OCI-LY3 (cell line): ENCODE measurements at regions not wholly inside any gene's neighbourhood (a gene's known extent, or its start where the extent isn't known, plus 50 kb on each side); places are given as distances from the start of the nearest gene placed in this dataset.
A peak's percentile ranks its signal among the peaks of the same experiment; 100 is the strongest.

Source experiments
- H2AFZ ChIP-seq: fragments of 200-600, 300-600 bp; shearing (Covaris generic); 2 replicates; pipeline ENCODE4 v1.6.0; 2014; ENCODE audit warnings: antibody characterized with exemption, low read depth, low read length
- H3K27ac ChIP-seq: fragments of 200-600, 300-600 bp; sonication (generic); 2 replicates; pipeline ENCODE4 v1.5.1; 2014; ENCODE audit warnings: mild to moderate bottlenecking, low read length, moderate library complexity, mixed read lengths
- H3K27me3 ChIP-seq: fragments of 200-600, 300-600 bp; sonication (generic); 2 replicates; pipeline ENCODE4 v1.6.1; 2014; ENCODE audit warnings: low read depth, low read length, mixed read lengths
- H3K36me3 ChIP-seq: fragments of 200-600, 300-600 bp; sonication (generic); replicated peaks from 2 replicates; pipeline ENCODE3; 2014; ENCODE audit warnings: low read depth, low read length, mixed read lengths
- H3K4me1 ChIP-seq: fragments of 300-600, 200-600 bp; sonication (generic); 2 replicates; pipeline ENCODE4 v1.6.1; 2014; ENCODE audit warnings: low read length, mixed read lengths
- H3K4me2 ChIP-seq: fragments of 200-600, 300-600 bp; sonication (generic); 2 replicates; pipeline ENCODE4 v1.6.1; 2014; ENCODE audit warnings: low read length, mixed read lengths
- H3K4me3 ChIP-seq: fragments of 300-600, 200-600 bp; sonication (generic); 2 replicates; pipeline ENCODE4 v1.5.1; 2014; ENCODE audit warnings: antibody characterized with exemption, mild to moderate bottlenecking, low read length, moderate library complexity
- H3K79me2 ChIP-seq: fragments of 300-600, 200-600 bp; shearing (Covaris generic); 2 replicates; pipeline ENCODE4 v1.6.1; 2014; ENCODE audit warnings: mild to moderate bottlenecking, low read length, mixed read lengths
- H3K9ac ChIP-seq: fragments of 300-600, 200-600 bp; shearing (Covaris generic); 2 replicates; pipeline ENCODE4 v1.6.0; 2014; ENCODE audit warnings: mild to moderate bottlenecking, low read length, moderate library complexity
- H3K9me3 ChIP-seq: fragments of 200-600, 300-600 bp; shearing (Covaris generic); 2 replicates; pipeline ENCODE4 v1.6.1; 2014; ENCODE audit warnings: low read length, mixed read lengths; ENCODE audit not compliant: insufficient read depth
- H4K20me1 ChIP-seq: fragments of 200-600, 300-600 bp; sonication (generic); 2 replicates; pipeline ENCODE4 v1.6.1; 2016; ENCODE audit warnings: low read length, mixed read lengths; ENCODE audit not compliant: insufficient read depth
- EZH2phosphoT487 ChIP-seq: fragments of 200-600 bp; shearing (Covaris generic); IDR thresholded peaks from 2 replicates; pipeline ENCODE4 v1.6.1; 2018; ENCODE audit warnings: antibody characterized with exemption, mixed run types, low read depth
- TF ChIP-seq, protein P1 (sequence below): fragments of 200-600, 300-600 bp; sonication (generic); IDR thresholded peaks from 2 replicates; pipeline ENCODE4 v1.5.1; 2014; ENCODE audit warnings: antibody characterized with exemption, low read length, low read depth

DNA sequence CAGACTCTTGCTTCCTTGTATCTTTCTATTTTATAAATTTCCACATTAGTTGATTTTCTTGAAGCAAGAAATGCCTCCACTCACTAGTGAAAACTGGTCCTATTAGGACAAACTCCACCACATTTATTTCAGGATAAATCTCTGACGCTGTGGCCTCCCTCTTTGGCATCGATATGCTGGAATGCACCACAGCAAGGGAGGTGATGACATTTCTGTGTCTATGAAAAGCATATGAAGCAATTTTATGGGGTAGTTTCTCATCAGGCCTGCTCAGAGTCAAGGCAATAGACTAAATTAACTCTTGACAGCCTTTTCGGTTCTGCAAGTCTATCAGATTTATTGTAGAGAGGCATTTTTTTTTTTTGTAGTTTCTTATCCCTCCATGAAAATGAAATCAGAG is 304.4 kb downstream of the ZEB1 start:
- Histone ChIP-seq H4K20me1 (no peaks in the 10 kb centered on the region), H3K4me1 (no peaks in the 10 kb centered on the region; the same call in 1 of the 2 replicates), H2AFZ (no peak overlapping the region), H3K4me2 (no peak overlapping the region), H3K4me3 (no peak overlapping the region), H3K27me3 (no peaks in the 10 kb centered on the region), H3K27ac (no peak overlapping the region), H3K79me2 (no peaks in the 10 kb centered on the region), H3K9me3 (no peaks in the 10 kb centered on the region; the same call in 1 of the 2 replicates), H3K36me3 (no peaks in the 10 kb centered on the region), H3K9ac (no peak overlapping the region)
- no peak for TF ChIP-seq EZH2phosphoT487
- TF ChIP-seq, protein P1, sequence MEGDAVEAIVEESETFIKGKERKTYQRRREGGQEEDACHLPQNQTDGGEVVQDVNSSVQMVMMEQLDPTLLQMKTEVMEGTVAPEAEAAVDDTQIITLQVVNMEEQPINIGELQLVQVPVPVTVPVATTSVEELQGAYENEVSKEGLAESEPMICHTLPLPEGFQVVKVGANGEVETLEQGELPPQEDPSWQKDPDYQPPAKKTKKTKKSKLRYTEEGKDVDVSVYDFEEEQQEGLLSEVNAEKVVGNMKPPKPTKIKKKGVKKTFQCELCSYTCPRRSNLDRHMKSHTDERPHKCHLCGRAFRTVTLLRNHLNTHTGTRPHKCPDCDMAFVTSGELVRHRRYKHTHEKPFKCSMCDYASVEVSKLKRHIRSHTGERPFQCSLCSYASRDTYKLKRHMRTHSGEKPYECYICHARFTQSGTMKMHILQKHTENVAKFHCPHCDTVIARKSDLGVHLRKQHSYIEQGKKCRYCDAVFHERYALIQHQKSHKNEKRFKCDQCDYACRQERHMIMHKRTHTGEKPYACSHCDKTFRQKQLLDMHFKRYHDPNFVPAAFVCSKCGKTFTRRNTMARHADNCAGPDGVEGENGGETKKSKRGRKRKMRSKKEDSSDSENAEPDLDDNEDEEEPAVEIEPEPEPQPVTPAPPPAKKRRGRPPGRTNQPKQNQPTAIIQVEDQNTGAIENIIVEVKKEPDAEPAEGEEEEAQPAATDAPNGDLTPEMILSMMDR: no peak

DNA sequence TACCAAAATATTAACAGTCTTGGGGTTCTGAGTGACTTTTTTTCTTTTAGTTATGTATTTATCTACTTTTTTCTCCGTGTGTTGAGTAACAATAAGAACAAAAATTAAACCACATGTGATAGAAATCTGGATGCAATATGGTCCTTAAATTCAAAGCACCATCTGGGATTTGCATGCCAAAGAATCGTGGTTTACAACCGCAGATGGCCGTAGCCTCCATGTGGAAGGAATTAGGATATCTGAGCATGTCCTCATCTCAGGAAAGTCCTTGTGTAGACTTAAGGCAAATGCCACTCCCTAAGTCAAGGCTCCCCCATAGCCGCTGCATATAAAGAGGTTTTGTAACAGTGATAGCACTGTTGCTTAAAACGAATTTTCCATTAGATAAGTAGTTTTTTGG is 304.0 kb downstream of the ZEB1 start:
- H3K27ac ChIP-seq: no peak overlapping the region
- no peaks in the 10 kb centered on the region; the same call in 1 of the 2 replicates for H3K4me1 ChIP-seq
- H3K9me3 ChIP-seq: no peaks in the 10 kb centered on the region; the same call in 1 of the 2 replicates
- TF ChIP-seq EZH2phosphoT487: no peak
- TF ChIP-seq, protein P1: no peak
- H3K27me3 ChIP-seq: no peaks in the 10 kb centered on the region
- H3K36me3 ChIP-seq: no peaks in the 10 kb centered on the region
- no peak overlapping the region for H3K4me2 ChIP-seq
- no peaks in the 10 kb centered on the region for H3K79me2 ChIP-seq
- H4K20me1 ChIP-seq: no peaks in the 10 kb centered on the region
- H3K9ac ChIP-seq: no peak overlapping the region
- H3K4me3 ChIP-seq: no peak overlapping the region
- H2AFZ ChIP-seq: no peak overlapping the region

- Histone ChIP-seq H3K9ac (no peak overlapping the region), H2AFZ (no peak overlapping the region), H3K79me2 (no peaks in the 10 kb centered on the region), H3K4me2 (no peak overlapping the region), H3K36me3 (no peaks in the 10 kb centered on the region), H3K27ac (no peak overlapping the region), H3K4me3 (no peak overlapping the region), H3K27me3 (no peaks in the 10 kb centered on the region), H3K4me1 (no peaks in the 10 kb centered on the region; the same call in 1 of the 2 replicates), H4K20me1 (no peaks in the 10 kb centered on the region), H3K9me3 (no peaks in the 10 kb centered on the region; the same call in 1 of the 2 replicates)
- TF ChIP-seq, protein P1: no peak
- TF ChIP-seq EZH2phosphoT487: no peak
Measured at GRCh38 chr10:31621733-31622132, 302.7 kb downstream of the ZEB1 start.

- no peak for TF ChIP-seq EZH2phosphoT487
- TF ChIP-seq, protein P1: peak; percentile 21; the same call in 1 of the 2 replicates
- Histone ChIP-seq H3K9me3 (no peaks in the 10 kb centered on the region; the same call in 1 of the 2 replicates), H3K27ac (no peak overlapping the region)
Measured at GRCh38 chr10:31620226-31621151, 301.5 kb downstream of the ZEB1 start.

More at GRCh38 chr10:31620226-31621151, 301.5 kb downstream of the ZEB1 start:
- no peaks in the 10 kb centered on the region; the same call in 1 of the 2 replicates for H3K4me1 ChIP-seq
- H3K9ac ChIP-seq: no peak overlapping the region
- no peak overlapping the region for H3K4me3 ChIP-seq
- no peaks in the 10 kb centered on the region for H3K79me2 ChIP-seq
- no peak overlapping the region for H3K4me2 ChIP-seq
- H4K20me1 ChIP-seq: no peaks in the 10 kb centered on the region
- H2AFZ ChIP-seq: no peak overlapping the region
- no peaks in the 10 kb centered on the region for H3K27me3 ChIP-seq
- H3K36me3 ChIP-seq: no peaks in the 10 kb centered on the region
